ENCODE measurements at regions not wholly inside any gene's neighbourhood (a gene's known extent, or its start where the extent isn't known, plus 50 kb on each side); places are given as distances from the start of the nearest gene placed in this dataset.

- POLR2A ChIA-PET: no interaction called here
These were observed 152.8 kb upstream of the TLE3 start for GRCh38 chr15:70250208-70251201.

More at GRCh38 chr15:70250208-70251201, 152.8 kb upstream of the TLE3 start:
- ChIA-PET RAD21 (ENCODE audit: low non-redundant PET in 1 of 2, low total read pairs in 2 of 2, uncharacterized antibody in 2 of 2, unreplicated experiment in 2 of 2) (no interaction called here), CTCF (no interaction called here)
- no peak overlapping the region for H3K9ac ChIP-seq (ENCODE audit: low read length)
- no peak for ATAC-seq
- TF ChIP-seq POLR2A (IDR thresholded peaks at IDR 0.05; ENCODE audit: borderline replicate concordance, extremely low read depth, insufficient read depth, insufficient read length): no peak
- no peak for TF ChIP-seq TCF7L2 (IDR thresholded peaks at IDR 0.05; ENCODE audit: borderline replicate concordance, extremely low read depth, insufficient read depth, insufficient read length)
- TF ChIP-seq EGR1 (IDR thresholded peaks at IDR 0.05; ENCODE audit: low read depth): no peak
- TF ChIP-seq REST (IDR thresholded peaks at IDR 0.05; ENCODE audit: low read depth): no peak
- no peak for TF ChIP-seq SRF (IDR thresholded peaks at IDR 0.05; ENCODE audit: low read depth)
- no peak for TF ChIP-seq CBX3 (IDR thresholded peaks at IDR 0.05; ENCODE audit: low read depth)
- TF ChIP-seq CTCF (IDR thresholded peaks at IDR 0.05 in 2 of 3, conservative IDR thresholded peaks at IDR 0.05 in 1 of 3; ENCODE audit: borderline replicate concordance in 1 of 3, insufficient read depth in 1 of 3, low read depth in 2 of 3, low read length in 2 of 3): no peak
- TF ChIP-seq MAX (IDR thresholded peaks at IDR 0.05): no peak
- no peak for TF ChIP-seq SIN3A (IDR thresholded peaks at IDR 0.05; ENCODE audit: low read depth)
- no TSS peak for BruUV-seq (replicated peaks)
- no peaks in the 10 kb centered on the region for H3K79me2 ChIP-seq (ENCODE audit: insufficient read depth, low read length)
- H3K4me1 ChIP-seq (ENCODE audit: control insufficient read depth in 1 of 2, insufficient read depth in 2 of 2, low read length in 2 of 2): peaks cover 15 to 34% of the 10 kb centered on the region in 2 experiments
- intact Hi-C loops (cut with micrococcal nuclease): no loop called here
- H3K27me3 ChIP-seq (ENCODE audit: insufficient read depth, low read length): no peaks in the 10 kb centered on the region
- no peak overlapping the region for H3K4me3 ChIP-seq (replicated peaks in 1 of 2; ENCODE audit: low read depth in 1 of 2, low read length in 2 of 2)
- H3K36me3 ChIP-seq (ENCODE audit: control insufficient read depth in 1 of 2, insufficient read depth in 2 of 2, low read length in 2 of 2): no peaks in the 10 kb centered on the region
- H2AFZ ChIP-seq (ENCODE audit: low read depth, low read length, poor library complexity, severe bottlenecking): no peak overlapping the region
- H3K9me2 ChIP-seq (ENCODE audit: insufficient read depth): no peaks in the 10 kb centered on the region
- no peak overlapping the region for H3K4me2 ChIP-seq (ENCODE audit: low read length)
- H4K20me1 ChIP-seq (ENCODE audit: insufficient read depth): no peaks in the 10 kb centered on the region
- H3K27ac ChIP-seq (ENCODE audit: low read depth, low read length): no peak overlapping the region
- no peak for DNase-seq (ENCODE audit: low read depth, low spot score)
- H3K9me3 ChIP-seq (ENCODE audit: control insufficient read depth in 1 of 2, insufficient read depth in 1 of 2, low read depth in 1 of 2, low read length in 2 of 2): no peaks in the 10 kb centered on the region
